Stimulated activated CD8-positive, alpha-beta memory T cell treated with anti-CD3 and anti-CD28 coated beads, Interleukin-2, amount 100 ng/mL, for 48 hours (primary cell): ENCODE measurements at regions not wholly inside any gene's neighbourhood (a gene's known extent, or its start where the extent isn't known, plus 50 kb on each side); places are given as distances from the start of the nearest gene placed in this dataset.

ENCODE experiments used
- DNase-seq, 2 donors: peaks; one replicate each; pipeline ENCODE4 v3.0.0-alpha.2; 2020; ENCODE audit warnings: low read depth in 2 of 2

GRCh38 chr4:58553679-58554078, 1443.5 kb upstream of the IGFBP7 start:
- DNase-seq: no peak

DNA sequence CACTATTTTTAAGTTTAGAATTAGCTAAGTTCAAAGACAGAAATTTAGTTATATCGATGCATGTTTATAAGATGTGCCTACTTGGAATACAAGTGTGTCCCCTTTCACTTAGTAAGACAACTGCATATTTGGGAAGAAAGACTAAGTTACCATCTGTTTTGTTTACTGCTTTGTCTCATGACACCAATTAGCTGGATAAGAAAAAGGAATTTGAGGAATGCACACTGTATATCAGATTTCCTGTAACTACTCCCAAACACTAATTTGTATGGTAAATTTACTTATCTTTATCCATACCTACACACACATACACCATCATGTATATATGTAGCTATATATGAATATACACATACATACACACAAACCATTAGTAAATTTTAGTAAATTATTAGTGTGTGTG, 1442.8 kb upstream of the IGFBP7 start:
- DNase-seq: no peak

DNA sequence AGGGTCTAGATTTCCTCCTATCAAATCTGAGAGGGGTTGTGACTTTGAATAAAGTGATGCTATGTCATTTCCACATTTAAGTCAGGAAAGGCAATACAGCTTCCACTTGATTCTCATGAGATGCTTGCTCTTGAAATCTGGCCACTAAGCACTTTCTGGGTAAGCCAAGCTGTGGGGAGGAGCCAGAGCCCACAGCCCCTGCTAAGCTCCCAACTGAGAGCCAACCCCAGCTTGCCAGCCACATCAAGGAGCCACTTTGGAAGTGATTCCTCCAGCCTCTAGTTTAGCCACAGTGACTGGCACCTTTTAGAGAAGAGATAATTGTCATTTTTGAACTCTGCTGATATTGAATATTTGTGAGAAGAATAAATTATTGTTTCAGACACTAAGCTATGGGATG, 1441.5 kb upstream of the IGFBP7 start:
- no peak for DNase-seq

GRCh38 chr4:58543465-58543864, 1433.3 kb upstream of the IGFBP7 start:
- no peak for DNase-seq

GRCh38 chr4:58541926-58542325, 1431.7 kb upstream of the IGFBP7 start:
- DNase-seq: no peak

DNA sequence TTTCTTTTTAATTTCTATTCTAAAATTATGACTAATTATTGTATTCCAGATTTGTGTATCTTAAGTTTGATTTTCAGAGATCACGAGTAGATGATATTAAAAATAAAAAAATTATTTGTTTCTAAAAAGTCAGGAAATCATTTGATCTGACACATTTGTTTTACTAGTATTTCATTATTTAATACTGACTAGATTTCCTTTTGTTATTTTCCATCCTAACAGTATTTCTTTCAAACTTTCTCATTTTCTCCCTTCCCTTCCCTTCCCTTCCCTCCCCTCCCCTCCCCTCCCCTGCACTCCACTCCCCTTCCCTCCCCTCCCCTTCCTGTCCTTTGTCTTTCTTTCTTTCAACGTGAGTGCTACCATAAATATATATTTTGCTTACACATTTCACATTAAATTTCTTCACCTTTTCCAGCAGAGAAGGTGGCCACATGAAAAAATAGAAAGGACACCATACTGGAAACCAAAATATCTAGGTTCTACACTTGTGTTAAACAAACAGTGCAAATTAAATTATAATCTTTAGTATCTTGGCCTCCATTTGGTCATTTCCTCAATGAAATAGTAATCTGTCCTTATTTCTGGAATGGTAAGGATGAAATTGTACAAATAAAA, 1412.7 kb upstream of the IGFBP7 start:
- DNase-seq: no peak

- DNase-seq: no peak
Measured at GRCh38 chr4:58515226-58515625, 1405.0 kb upstream of the IGFBP7 start.

DNA sequence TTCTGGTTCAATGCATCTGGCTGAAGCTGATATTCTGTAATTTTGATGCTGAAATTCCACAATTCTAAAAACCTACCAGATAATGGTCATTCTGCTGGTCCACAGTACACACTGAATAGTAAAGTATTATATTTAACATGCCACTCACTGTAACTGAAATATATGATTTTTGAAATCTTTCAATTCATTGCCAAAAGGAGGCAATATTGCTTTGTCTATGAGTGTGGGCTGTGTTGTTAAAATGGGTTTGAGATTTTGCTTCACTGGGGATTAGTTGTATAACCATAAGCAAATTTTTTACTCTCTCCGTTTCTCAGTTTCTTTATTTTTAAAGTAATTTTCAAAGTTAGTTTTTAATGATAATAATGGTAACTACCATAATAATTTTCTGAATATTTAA, 1404.1 kb upstream of the IGFBP7 start:
- no peak for DNase-seq

DNA sequence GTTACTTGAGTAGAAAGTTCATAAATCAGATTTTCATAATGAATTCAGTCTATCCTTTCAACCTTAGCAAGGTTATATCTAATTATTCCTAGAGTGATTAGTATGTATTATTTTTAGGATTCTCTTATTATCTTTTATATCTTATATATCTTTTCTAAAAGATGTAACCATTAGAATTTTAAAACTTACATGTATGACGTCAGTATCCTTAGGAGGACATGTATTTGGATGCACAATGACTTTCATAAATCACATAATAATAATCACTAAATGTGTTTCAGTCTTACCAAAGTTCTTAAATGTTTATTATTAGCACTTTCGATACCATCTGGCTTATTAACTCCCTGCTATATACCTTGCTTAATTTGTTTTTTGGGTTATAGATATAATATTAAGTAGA, 1400.5 kb upstream of the IGFBP7 start:
- no peak for DNase-seq

GRCh38 chr4:58507079-58507478, 1396.9 kb upstream of the IGFBP7 start:
- no peak for DNase-seq

GRCh38 chr4:58502839-58503238, 1392.7 kb upstream of the IGFBP7 start:
- DNase-seq: no peak

GRCh38 chr4:58499182-58499581, 1389.0 kb upstream of the IGFBP7 start:
- DNase-seq: no peak

DNA sequence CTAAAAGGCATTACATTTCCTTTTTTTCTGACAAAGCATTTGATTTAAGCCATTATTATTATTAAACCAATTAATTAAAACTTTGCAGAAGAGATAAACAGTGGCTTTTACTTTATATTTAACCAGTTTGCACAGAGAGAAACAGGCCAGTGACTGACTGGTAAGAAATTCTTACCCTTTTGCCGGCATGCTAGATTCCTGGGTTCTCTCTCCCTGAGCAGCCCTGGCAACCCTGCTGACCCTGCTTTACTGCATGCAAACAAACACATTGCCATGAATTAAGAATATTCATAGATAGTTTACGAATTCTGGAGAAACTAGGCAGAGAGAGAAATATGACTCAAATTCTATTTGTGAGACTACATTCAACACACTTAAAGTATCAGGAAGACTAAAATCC, 1381.4 kb upstream of the IGFBP7 start:
- DNase-seq: no peak

DNA sequence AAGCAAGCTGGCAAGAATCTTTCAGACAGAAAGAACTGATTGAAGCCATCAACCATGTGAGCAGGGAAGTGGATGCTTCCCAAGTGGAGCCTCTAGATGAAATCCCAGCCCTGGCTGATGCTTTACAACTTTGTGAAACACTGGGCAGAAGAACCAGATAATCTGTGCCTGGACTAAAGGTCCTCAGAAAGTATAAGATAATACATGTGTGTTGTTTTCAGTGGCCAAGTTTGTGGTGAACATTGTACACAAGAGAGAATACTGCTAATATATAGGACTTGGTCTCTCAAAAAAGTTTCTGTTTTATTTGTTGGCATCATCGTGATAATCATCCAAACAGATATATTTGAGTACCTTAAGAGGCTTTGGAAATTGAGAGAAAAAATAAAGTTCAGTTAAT, 1367.8 kb upstream of the IGFBP7 start:
- no peak for DNase-seq

DNA sequence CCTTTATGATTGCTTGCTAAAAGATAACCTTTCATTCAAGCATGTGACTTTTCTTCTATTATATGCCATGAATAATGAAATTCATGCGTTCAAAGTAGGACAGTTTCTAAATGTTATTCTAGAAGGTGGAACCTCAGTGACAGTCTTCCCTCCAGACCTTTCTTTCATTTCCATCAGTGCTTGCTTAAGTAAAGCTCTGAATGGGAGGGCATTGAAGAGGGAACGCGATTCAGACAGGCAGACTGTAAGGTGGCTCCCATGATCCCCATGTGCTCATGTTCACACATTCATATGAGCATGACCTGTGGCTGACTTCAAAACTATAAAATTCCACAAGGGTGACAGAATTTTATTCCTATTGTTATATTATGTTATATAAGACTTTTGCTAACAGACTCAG, 1367.3 kb upstream of the IGFBP7 start:
- no peak for DNase-seq

DNA sequence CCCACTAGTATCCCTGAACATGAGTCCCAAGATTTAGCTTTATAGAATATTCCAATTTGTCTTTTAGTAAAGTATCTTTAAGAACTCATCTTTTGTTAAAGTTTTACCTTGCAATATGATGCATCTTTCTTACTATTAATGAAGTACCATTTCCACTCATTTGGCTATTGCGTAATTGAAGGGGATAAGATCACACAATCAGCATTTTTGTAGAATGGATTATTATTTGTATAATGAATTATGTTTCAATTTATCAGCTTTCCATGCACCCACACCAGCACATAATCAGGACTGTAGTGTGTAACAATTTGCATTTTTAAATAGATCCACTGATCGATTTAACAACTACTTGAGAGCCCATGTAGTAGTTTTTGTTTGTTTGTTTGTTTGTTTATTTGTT, 1364.9 kb upstream of the IGFBP7 start:
- no peak for DNase-seq

- no peak for DNase-seq
Measured at GRCh38 chr4:58465031-58465430, 1354.8 kb upstream of the IGFBP7 start.

- no peak for DNase-seq
Measured at GRCh38 chr4:58456727-58457384, 1346.7 kb upstream of the IGFBP7 start.

- no peak for DNase-seq
Measured at GRCh38 chr4:58453956-58454355, 1343.8 kb upstream of the IGFBP7 start.

GRCh38 chr4:58451707-58452106, 1341.5 kb upstream of the IGFBP7 start:
- no peak for DNase-seq

- DNase-seq: no peak
Measured at GRCh38 chr4:58435871-58436270, 1325.7 kb upstream of the IGFBP7 start.

GRCh38 chr4:58413849-58414248, 1303.7 kb upstream of the IGFBP7 start:
- DNase-seq: no peak

DNA sequence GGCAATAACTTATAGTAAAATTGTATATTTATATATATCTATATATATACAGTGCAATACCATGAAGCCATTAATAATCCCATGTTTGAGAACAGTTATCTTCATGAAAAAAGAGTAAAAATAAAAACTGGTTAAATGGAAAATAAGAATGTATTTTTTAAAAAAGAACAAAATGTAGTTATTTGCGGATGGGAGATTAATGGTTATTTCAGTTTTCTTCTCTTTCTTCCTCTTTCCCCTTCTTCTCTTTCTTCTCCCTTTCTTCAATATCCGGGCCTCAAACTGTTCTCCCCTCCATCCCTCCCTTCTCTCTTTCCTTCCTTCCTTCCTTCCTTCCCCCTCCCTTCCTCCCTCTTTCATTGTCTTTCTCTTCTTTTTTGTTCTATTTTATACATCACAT, 1301.7 kb upstream of the IGFBP7 start:
- no peak for DNase-seq

DNA sequence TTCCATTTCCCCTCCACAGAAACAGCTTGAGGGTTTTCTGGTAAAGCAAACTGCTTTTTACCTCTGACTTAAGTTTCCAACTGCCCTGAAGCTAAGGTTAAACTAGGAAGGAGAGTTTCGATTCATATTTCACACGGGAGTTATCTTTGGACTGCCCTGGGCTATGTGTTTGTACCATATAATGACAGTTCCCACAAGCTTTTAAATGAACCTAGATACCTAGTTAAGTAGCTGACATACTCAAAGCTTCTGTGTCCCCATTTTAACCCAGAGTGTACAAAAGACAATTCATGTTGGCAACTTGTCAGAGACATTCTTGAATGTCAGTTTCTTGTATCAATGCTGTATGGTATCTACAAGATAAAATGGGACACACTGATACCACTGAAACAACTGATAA, 1296.6 kb upstream of the IGFBP7 start:
- no peak for DNase-seq
